GM12864 (cell line): ENCODE measurements at regions not wholly inside any gene's neighbourhood (a gene's known extent, or its start where the extent isn't known, plus 50 kb on each side); places are given as distances from the start of the nearest gene placed in this dataset.

ENCODE experiments used
- DNase-seq: peaks from one replicate; pipeline ENCODE4 v3.0.0-alpha.2; 2011; ENCODE audit warnings: low read depth
- H3K4me3 ChIP-seq: 2 replicates; pipeline ENCODE4 v1.5.1; 2011; ENCODE audit warnings: mild to moderate bottlenecking, low read depth, low read length, control low read depth
- CTCF ChIP-seq: IDR thresholded peaks from 2 replicates; pipeline ENCODE4 v1.5.1; 2011; ENCODE audit warnings: low read depth, mild to moderate bottlenecking, moderate library complexity, low read length, control low read depth, inconsistent platforms; ENCODE audit errors: missing control alignments

GRCh38 chr16:51365715-51366114, 214.6 kb upstream of the SALL1 start:
- TF ChIP-seq CTCF = no peak
- H3K4me3 ChIP-seq = no peak overlapping the region

GRCh38 chr16:51359141-51359955, 208.3 kb upstream of the SALL1 start:
- H3K4me3 ChIP-seq = no peak overlapping the region
- no peak for DNase-seq
- no peak for TF ChIP-seq CTCF

More at GRCh38 chr16:51365715-51366114, 214.6 kb upstream of the SALL1 start:
- DNase-seq = no peak

GRCh38 chr16:51357839-51358238, 206.8 kb upstream of the SALL1 start:
- H3K4me3 ChIP-seq = no peak overlapping the region
- no peak for DNase-seq
- no peak for TF ChIP-seq CTCF

- no peak for TF ChIP-seq CTCF
- no peak for DNase-seq
- no peak overlapping the region for H3K4me3 ChIP-seq
Observed at GRCh38 chr16:51355875-51356274, 204.8 kb upstream of the SALL1 start.

- H3K4me3 ChIP-seq = no peak overlapping the region
- DNase-seq = no peak
- no peak for TF ChIP-seq CTCF
Observed at GRCh38 chr16:51355195-51355594, 204.1 kb upstream of the SALL1 start.

- no peak for TF ChIP-seq CTCF
- DNase-seq = no peak
- no peak overlapping the region for H3K4me3 ChIP-seq
Observed at GRCh38 chr16:51353055-51353454, 202.0 kb upstream of the SALL1 start.

- no peak overlapping the region for H3K4me3 ChIP-seq
- DNase-seq = no peak
- no peak for TF ChIP-seq CTCF
Observed at GRCh38 chr16:51349626-51350025, 198.6 kb upstream of the SALL1 start.
